H1 (cell line): ENCODE measurements at regions not wholly inside any gene's neighbourhood (a gene's known extent, or its start where the extent isn't known, plus 50 kb on each side); places are given as distances from the start of the nearest gene placed in this dataset.

Experiments used
- CTCF ChIA-PET: fragments of 300-600 bp; sonication (Branson Sonifier 250); formaldehyde crosslinking; loops from one replicate; lab custom pipeline; 2021; ENCODE audit not compliant: partially characterized antibody; lab: Charles Lee
- POLR2A ChIA-PET: fragments of 300-600 bp; sonication (Branson Sonifier 250); formaldehyde crosslinking; loops from one replicate; lab custom pipeline; 2021; ENCODE audit warnings: inconsistent platforms; ENCODE audit not compliant: partially characterized antibody; lab: Charles Lee
- DNase-seq, 2 experiments: peaks; one replicate each; pipeline versions ENCODE4 v3.0.0 to v3.0.0-alpha.2; 2010 to 2022; ENCODE audit warnings: low spot score in 2 of 2, low read depth in 1 of 2, mixed read lengths in 1 of 2
- FAIRE-seq: peaks from 2 replicates; lab custom pipeline; 2011; peaks lifted over from hg19 to GRCh38; lab: Jason Lieb, UNC
- H2AFZ ChIP-seq: 2 replicates; pipeline ENCODE4 v1.8.1; 2012; ENCODE audit warnings: low read length, inconsistent platforms
- H2AK5ac ChIP-seq: 2 replicates; pipeline ENCODE4 v1.6.1; 2013; ENCODE audit warnings: low read depth, low read length
- H2BK120ac ChIP-seq: replicated peaks from 2 replicates; pipeline ENCODE3; 2013; ENCODE audit warnings: low read depth, low read length, inconsistent platforms
- H2BK12ac ChIP-seq: 2 replicates; pipeline ENCODE4 v1.6.1; 2013; ENCODE audit warnings: low read depth, low read length
- H2BK15ac ChIP-seq: 2 replicates; pipeline ENCODE4 v1.6.1; 2013; ENCODE audit warnings: low read length
- H2BK20ac ChIP-seq: 2 replicates; pipeline ENCODE4 v1.6.1; 2013; ENCODE audit warnings: low read length
- H2BK5ac ChIP-seq: 2 replicates; pipeline ENCODE4 v1.6.1; 2013; ENCODE audit warnings: low read depth, low read length
- H3K14ac ChIP-seq: 2 replicates; pipeline ENCODE4 v1.6.1; 2013; ENCODE audit warnings: inconsistent platforms; ENCODE audit not compliant: insufficient read length
- H3K18ac ChIP-seq: 2 replicates; pipeline ENCODE4 v1.6.1; 2013; ENCODE audit warnings: low read length; ENCODE audit errors: extremely low read depth
- H3K23ac ChIP-seq: 2 replicates; pipeline ENCODE4 v1.6.1; 2013; ENCODE audit warnings: inconsistent platforms; ENCODE audit not compliant: insufficient read length
- H3K23me2 ChIP-seq: 2 replicates; pipeline ENCODE4 v1.6.1; 2013; ENCODE audit warnings: low read depth, low read length
- H3K27ac ChIP-seq: 2 replicates; pipeline ENCODE4 v1.6.1; 2011; ENCODE audit warnings: low read depth, low read length, inconsistent platforms
- H3K27me3 ChIP-seq, 4 experiments: replicated peaks in 1 of 4; 1 replicate in 1 of 4; 2 replicates in 3 of 4; pipeline versions ENCODE4 v1.6.1 to v1.8.1; 2011 to 2013; ENCODE audit warnings: low read length in 3 of 4, mild to moderate bottlenecking in 3 of 4, inconsistent platforms in 2 of 4, mixed read lengths in 2 of 4, moderate library complexity in 1 of 4; ENCODE audit not compliant: control insufficient read depth in 3 of 4, insufficient read depth in 3 of 4; ENCODE audit errors: extremely low read depth in 1 of 4
- H3K36me3 ChIP-seq, 4 experiments: 2 replicates each; pipeline versions ENCODE4 v1.6.1 to v1.8.1; 2011 to 2013; ENCODE audit warnings: mild to moderate bottlenecking in 4 of 4, low read length in 3 of 4, moderate library complexity in 2 of 4, control low read depth in 1 of 4, inconsistent platforms in 1 of 4; ENCODE audit not compliant: insufficient read depth in 4 of 4, control insufficient read depth in 2 of 4
- H3K4ac ChIP-seq: replicated peaks from 2 replicates; pipeline ENCODE3; 2013; ENCODE audit warnings: low read length, low read depth, mixed read lengths, inconsistent platforms; ENCODE audit not compliant: insufficient read length
- H3K4me1 ChIP-seq, 4 experiments: replicated peaks in 1 of 4; 1 replicate in 1 of 4; 2 replicates in 3 of 4; pipeline versions ENCODE4 v1.6.1 to v1.8.1; 2011 to 2013; ENCODE audit warnings: low read length in 3 of 4, inconsistent platforms in 2 of 4, mixed read lengths in 1 of 4; ENCODE audit not compliant: insufficient read depth in 4 of 4, control insufficient read depth in 3 of 4
- H3K4me2 ChIP-seq, 2 experiments: 2 replicates each; pipeline versions ENCODE4 v1.6.1 to v1.8.1; 2011 to 2013; ENCODE audit warnings: low read depth in 2 of 2, low read length in 2 of 2, control low read depth in 1 of 2, inconsistent platforms in 1 of 2, mild to moderate bottlenecking in 1 of 2; ENCODE audit not compliant: insufficient read depth in 1 of 2
- H3K4me3 ChIP-seq, 4 experiments: fragments of 200-600, 300-600 bp in 1 of 4; sonication (generic), shearing (Covaris generic), sonication (Bioruptor Twin) in 1 of 4; 2 replicates each; pipeline versions ENCODE4 v1.5.1 to v1.8.1; 2011 to 2016; ENCODE audit warnings: low read length in 4 of 4, low read depth in 3 of 4, control low read depth in 2 of 4, inconsistent platforms in 2 of 4, mild to moderate bottlenecking in 2 of 4, mixed read lengths in 1 of 4, moderate library complexity in 1 of 4; ENCODE audit not compliant: insufficient read depth in 2 of 4; ENCODE audit errors: extremely low read depth in 1 of 4
- H3K56ac ChIP-seq: replicated peaks from 2 replicates; pipeline ENCODE3; 2013; ENCODE audit warnings: low read depth, mild to moderate bottlenecking, mixed read lengths, low read length, inconsistent platforms; ENCODE audit not compliant: insufficient read length
- H3K79me1 ChIP-seq: 2 replicates; pipeline ENCODE4 v1.6.1; 2013; ENCODE audit warnings: low read depth, low read length, control low read depth
- H3K79me2 ChIP-seq, 2 experiments: 2 replicates each; pipeline versions ENCODE4 v1.6.1 to v1.8.1; 2012 to 2013; ENCODE audit warnings: low read length in 2 of 2, mild to moderate bottlenecking in 2 of 2, inconsistent platforms in 1 of 2; ENCODE audit not compliant: insufficient read depth in 2 of 2, control insufficient read depth in 1 of 2
- H3K9ac ChIP-seq, 4 experiments: replicated peaks in 1 of 4; 1 replicate in 1 of 4; 2 replicates in 3 of 4; pipeline versions ENCODE4 v1.6.1 to v1.8.1; 2011 to 2013; ENCODE audit warnings: low read depth in 3 of 4, low read length in 3 of 4, control low read depth in 2 of 4, mild to moderate bottlenecking in 2 of 4, moderate library complexity in 2 of 4, inconsistent platforms in 1 of 4; ENCODE audit errors: extremely low read depth in 1 of 4
- H3K9me3 ChIP-seq, 2 experiments: 2 replicates each; pipeline versions ENCODE4 v1.6.1 to v1.8.1; 2012 to 2013; ENCODE audit warnings: mild to moderate bottlenecking in 2 of 2, moderate library complexity in 2 of 2, control low read depth in 1 of 2, inconsistent platforms in 1 of 2, low read depth in 1 of 2, low read length in 1 of 2, mixed read lengths in 1 of 2; ENCODE audit not compliant: insufficient read depth in 2 of 2
- H4K20me1 ChIP-seq, 2 experiments: replicated peaks in 1 of 2; 2 replicates each; pipeline versions ENCODE3 to v1.8.1; 2011 to 2013; ENCODE audit warnings: inconsistent platforms in 2 of 2, low read length in 2 of 2, mild to moderate bottlenecking in 1 of 2; ENCODE audit not compliant: insufficient read depth in 2 of 2, control insufficient read depth in 1 of 2
- H4K5ac ChIP-seq: 2 replicates; pipeline ENCODE4 v1.6.1; 2013; ENCODE audit warnings: low read length, low read depth, mixed read lengths, inconsistent platforms; ENCODE audit not compliant: insufficient read length
- H4K8ac ChIP-seq: 2 replicates; pipeline ENCODE4 v1.8.0; 2013; ENCODE audit warnings: mild to moderate bottlenecking, moderate library complexity, low read length, inconsistent platforms; ENCODE audit not compliant: insufficient read depth; ENCODE audit errors: extremely low read depth
- H4K91ac ChIP-seq: replicated peaks from 2 replicates; pipeline ENCODE3; 2013; ENCODE audit warnings: low read length, mixed read lengths, inconsistent platforms; ENCODE audit not compliant: insufficient read length
- ASH2L ChIP-seq: fragments of 200-600, 300-600 bp; sonication (generic); IDR thresholded peaks from one replicate; pipeline ENCODE4 v1.7.1; 2017; ENCODE audit warnings: low read length
- CBX8 ChIP-seq: fragments of 300-800, 300-1000 bp; sonication (generic); IDR thresholded peaks from 2 replicates; pipeline ENCODE4 v1.7.1; 2016; ENCODE audit warnings: low read depth, low read length, borderline replicate concordance
- CHD1 ChIP-seq: IDR thresholded peaks from 2 replicates; pipeline ENCODE4 v1.6.1; 2012; ENCODE audit warnings: low read depth, low read length, improper control_type of control experiment
- CHD2 ChIP-seq: IDR thresholded peaks from 2 replicates; pipeline ENCODE4 v1.6.1; 2012; ENCODE audit warnings: low read length, improper control_type of control experiment
- EGR1 ChIP-seq: IDR thresholded peaks from 2 replicates; pipeline ENCODE4 v1.6.1; 2011; ENCODE audit warnings: low read depth, low read length, borderline replicate concordance
- FOSL1 ChIP-seq: IDR thresholded peaks from 2 replicates; pipeline ENCODE4 v1.6.1; 2011; ENCODE audit warnings: mild to moderate bottlenecking, low read depth, low read length, moderate library complexity; ENCODE audit not compliant: insufficient read depth
- GABPA ChIP-seq: IDR thresholded peaks from 2 replicates; pipeline ENCODE4 v1.6.1; 2011; ENCODE audit warnings: mild to moderate bottlenecking, low read length, moderate library complexity, borderline replicate concordance; ENCODE audit not compliant: insufficient read depth
- NRF1 ChIP-seq: IDR thresholded peaks from 2 replicates; pipeline ENCODE4 v1.6.1; 2011; ENCODE audit warnings: mild to moderate bottlenecking, low read depth, low read length, improper control_type of control experiment
- RAD21 ChIP-seq, 2 experiments: IDR thresholded peaks in 1 of 2; conservative IDR thresholded peaks in 1 of 2; 2 replicates each; pipeline ENCODE4 v1.6.1; 2011; ENCODE audit warnings: low read depth in 2 of 2, low read length in 2 of 2, improper control_type of control experiment in 1 of 2, inconsistent platforms in 1 of 2, mild to moderate bottlenecking in 1 of 2, moderate library complexity in 1 of 2
- SAP30 ChIP-seq: fragments of 300-600 bp; sonication (generic); IDR thresholded peaks from 2 replicates; pipeline ENCODE4 v1.7.1; 2012; ENCODE audit warnings: low read length, moderate library complexity, mild to moderate bottlenecking, inconsistent platforms; ENCODE audit not compliant: insufficient read depth, insufficient replicate concordance
- SIRT6 ChIP-seq: IDR thresholded peaks from one replicate; pipeline ENCODE4 v1.7.1; 2012; ENCODE audit warnings: low read length, inconsistent platforms
- SUZ12 ChIP-seq: fragments of 200-600 bp; sonication (generic); IDR thresholded peaks from 2 replicates; pipeline ENCODE4 v1.6.1; 2012; ENCODE audit warnings: mild to moderate bottlenecking, inconsistent platforms, low read length, moderate library complexity, mixed read lengths
- TAF1 ChIP-seq: IDR thresholded peaks from 2 replicates; pipeline ENCODE4 v1.6.1; 2011; ENCODE audit warnings: mild to moderate bottlenecking, low read depth, low read length
- TCF12 ChIP-seq: IDR thresholded peaks from 2 replicates; pipeline ENCODE4 v1.6.1; 2011; ENCODE audit warnings: low read depth, mild to moderate bottlenecking, low read length
- TEAD4 ChIP-seq: IDR thresholded peaks from 2 replicates; pipeline ENCODE4 v1.6.1; 2012; ENCODE audit warnings: low read depth, low read length, inconsistent platforms, mixed read lengths
- YY1 ChIP-seq: IDR thresholded peaks from 2 replicates; pipeline ENCODE4 v1.6.1; 2011; ENCODE audit warnings: low read depth, mild to moderate bottlenecking, low read length
- WGBS, 2 experiments: shearing (Covaris generic) in 1 of 2; methylation state at CpG; one replicate each; pipeline versions ENCODE4 v1.1.6 to v1.1.7; 2013 to 2015; ENCODE audit warnings: low lambda C conversion rate in 2 of 2, mixed read lengths in 2 of 2, inconsistent platforms in 1 of 2, low coverage in 1 of 2, missing lambda C conversion rate in 1 of 2; ENCODE audit not compliant: insufficient replicate concordance in 2 of 2, insufficient coverage in 1 of 2, insufficient read length in 1 of 2; ENCODE audit errors: extremely low coverage in 1 of 2, missing lambda C conversion rate in 1 of 2; 5-methylcytosine and 5-hydroxymethylcytosine counted together

DNA sequence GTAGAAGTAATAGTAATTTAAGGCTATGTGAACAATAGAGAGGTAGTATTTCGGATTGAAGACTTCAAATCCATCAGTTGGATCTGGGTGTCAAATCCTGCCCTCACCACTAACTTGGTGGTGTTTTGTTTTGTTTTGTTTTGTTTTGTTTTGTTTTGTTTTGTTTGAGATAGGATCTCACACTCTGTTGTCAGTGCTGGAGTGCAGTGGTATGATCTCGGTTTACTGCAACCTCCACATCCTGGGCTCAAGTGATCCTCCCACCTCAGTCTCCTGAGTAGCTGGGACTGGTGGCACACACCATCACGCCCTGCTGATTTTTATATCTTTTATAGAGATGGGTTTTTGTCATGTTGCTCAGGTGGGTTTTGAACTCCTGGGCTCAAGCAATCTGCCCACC, 129.4 kb upstream of the ZNF217 start:
- WGBS, 2 experiments: 76% methylated on average over 3 of the region's 3 CpGs; no CpG with 5 or more reads in 1 of the 2 experiments
- no peak for TF ChIP-seq NRF1
- TF ChIP-seq TAF1: no peak
- no peak for TF ChIP-seq SUZ12
- TF ChIP-seq GABPA: no peak
- TF ChIP-seq RAD21 (IDR thresholded peaks at IDR 0.05 in 1 of 2, conservative IDR thresholded peaks at IDR 0.05 in 1 of 2; ENCODE audit: low read depth in 2 of 2, low read length in 2 of 2): no peak
- TF ChIP-seq EGR1: no peak
- no peak for TF ChIP-seq TCF12
- TF ChIP-seq ASH2L: no peak
- no peak for TF ChIP-seq CHD1
- TF ChIP-seq SIRT6: no peak
- no peak for TF ChIP-seq FOSL1
- no peak for TF ChIP-seq CHD2
- TF ChIP-seq SAP30: no peak
- TF ChIP-seq CBX8: no peak
- no peak for TF ChIP-seq YY1
- TF ChIP-seq TEAD4: no peak

More for the DNA sequence above, 129.4 kb upstream of the ZNF217 start:
- Histone ChIP-seq H4K5ac (no peak overlapping the region), H3K27me3 (no peaks in the 10 kb centered on the region), H2BK20ac (no peak overlapping the region), H3K4me1 (no peaks in the 10 kb centered on the region), H3K14ac (no peak overlapping the region), H2BK5ac (no peak overlapping the region), H3K4me3 (no peak overlapping the region), H3K23me2 (no peaks in the 10 kb centered on the region), H3K23ac (no peak overlapping the region), H2BK12ac (no peak overlapping the region), H4K91ac (no peak overlapping the region), H3K18ac (no peak overlapping the region), H3K9me3 (no peaks in the 10 kb centered on the region), H3K9ac (no peak overlapping the region), H2AK5ac (no peak overlapping the region), H3K27ac (no peak overlapping the region), H2AFZ (no peak overlapping the region), H2BK15ac (no peak overlapping the region), H3K79me2 (no peaks in the 10 kb centered on the region), H3K79me1 (no peaks in the 10 kb centered on the region), H3K56ac (no peak overlapping the region), H3K36me3 (no peaks in the 10 kb centered on the region), H4K20me1 (no peaks in the 10 kb centered on the region), H2BK120ac (no peak overlapping the region), H3K4ac (no peak overlapping the region), H4K8ac (no peak overlapping the region), H3K4me2 (no peak overlapping the region)
- FAIRE-seq: no peak
- POLR2A ChIA-PET: interaction anchor here (1.3 kb wide), 1 partner anchor 43 kb away, joined by 3 read pairs; no protein-coding TSS in a partner anchor
- no peak for DNase-seq
- CTCF ChIA-PET: interaction anchor here (0.6 to 1.0 kb wide), 3 partner anchors 9 to 186 kb away, joined by 3 to 6 read pairs (median 3); no protein-coding TSS in a partner anchor
